ENCODE measurements at regions not wholly inside any gene's neighbourhood (a gene's known extent, or its start where the extent isn't known, plus 50 kb on each side); places are given as distances from the start of the nearest gene placed in this dataset.

DNA sequence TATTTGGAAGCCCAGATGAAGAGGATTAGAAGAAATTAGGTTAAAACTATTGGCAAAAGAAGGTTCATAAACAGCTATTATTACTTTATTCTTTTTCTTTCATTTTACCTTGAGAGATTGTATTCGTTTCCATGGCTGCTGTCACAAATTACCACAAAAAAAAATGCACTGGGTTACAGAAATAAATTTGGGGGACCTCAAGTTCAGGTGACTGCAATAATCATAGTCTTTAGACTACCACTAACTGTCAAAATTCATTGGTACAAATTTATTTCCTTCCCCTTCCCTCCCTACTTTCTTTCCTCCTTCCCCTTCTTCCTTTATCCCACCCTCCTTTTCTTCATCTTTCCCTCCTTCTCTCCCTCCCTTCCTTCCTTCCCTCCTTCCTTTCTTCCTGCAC is 217.8 kb upstream of the PIK3C3 start:
- DNase-seq (ENCODE audit: low spot score), result no peak
- ATAC-seq (ENCODE audit: insufficient number of reproducible peaks, low FRiP score, low read depth), result no peak
- no peaks in the 10 kb centered on the region for H3K27me3 ChIP-seq (replicated peaks; ENCODE audit: insufficient read depth)
- no peak for TF ChIP-seq CTCF (IDR thresholded peaks at IDR 0.05)
- no peak overlapping the region for H3K4me3 ChIP-seq
- H3K36me3 ChIP-seq, result no peaks in the 10 kb centered on the region
- H3K4me1 ChIP-seq (ENCODE audit: control insufficient read depth in 1 of 2, low read depth in 2 of 2), result no peaks in the 10 kb centered on the region
- H3K27ac ChIP-seq, result no peak overlapping the region
- H3K9me3 ChIP-seq, result no peaks in the 10 kb centered on the region

- H3K36me3 ChIP-seq, result no peaks in the 10 kb centered on the region
- H3K9me3 ChIP-seq, result no peaks in the 10 kb centered on the region
- no peaks in the 10 kb centered on the region for H3K4me1 ChIP-seq (ENCODE audit: control insufficient read depth in 1 of 2, low read depth in 2 of 2)
- H3K4me3 ChIP-seq, result no peak overlapping the region
- H3K27ac ChIP-seq, result no peak overlapping the region
- TF ChIP-seq CTCF (IDR thresholded peaks at IDR 0.05), result no peak
- no peaks in the 10 kb centered on the region for H3K27me3 ChIP-seq (replicated peaks; ENCODE audit: insufficient read depth)
- DNase-seq (ENCODE audit: low spot score), result no peak
- ATAC-seq (ENCODE audit: insufficient number of reproducible peaks, low FRiP score, low read depth), result no peak
Measured at GRCh38 chr18:41734917-41735316, 220.1 kb upstream of the PIK3C3 start.

- H3K4me3 ChIP-seq, result no peak overlapping the region
- TF ChIP-seq CTCF (IDR thresholded peaks at IDR 0.05), result no peak
- ATAC-seq (ENCODE audit: insufficient number of reproducible peaks, low FRiP score, low read depth), result no peak
- DNase-seq (ENCODE audit: low spot score), result no peak
- no peaks in the 10 kb centered on the region for H3K9me3 ChIP-seq
- no peaks in the 10 kb centered on the region for H3K36me3 ChIP-seq
- no peaks in the 10 kb centered on the region for H3K4me1 ChIP-seq (ENCODE audit: control insufficient read depth in 1 of 2, low read depth in 2 of 2)
- H3K27ac ChIP-seq, result no peak overlapping the region
- no peaks in the 10 kb centered on the region for H3K27me3 ChIP-seq (replicated peaks; ENCODE audit: insufficient read depth)
Measured at GRCh38 chr18:41732356-41732755, 222.7 kb upstream of the PIK3C3 start.

- Histone ChIP-seq H3K4me1 (ENCODE audit: control insufficient read depth in 1 of 2, low read depth in 2 of 2) (no peaks in the 10 kb centered on the region), H3K9me3 (no peaks in the 10 kb centered on the region), H3K4me3 (no peak overlapping the region), H3K27me3 (replicated peaks; ENCODE audit: insufficient read depth) (no peaks in the 10 kb centered on the region), H3K27ac (no peak overlapping the region), H3K36me3 (no peaks in the 10 kb centered on the region)
- no peak for DNase-seq (ENCODE audit: low spot score)
- TF ChIP-seq CTCF (IDR thresholded peaks at IDR 0.05), result no peak
- no peak for ATAC-seq (ENCODE audit: insufficient number of reproducible peaks, low FRiP score, low read depth)
Measured at GRCh38 chr18:41731884-41732283, 223.2 kb upstream of the PIK3C3 start.

GRCh38 chr18:41724195-41724594 is 230.8 kb upstream of the PIK3C3 start:
- no peaks in the 10 kb centered on the region for H3K36me3 ChIP-seq
- no peak overlapping the region for H3K27ac ChIP-seq
- H3K4me3 ChIP-seq, result no peak overlapping the region
- no peak for TF ChIP-seq CTCF (IDR thresholded peaks at IDR 0.05)
- DNase-seq (ENCODE audit: low spot score) (no peak), ATAC-seq (ENCODE audit: insufficient number of reproducible peaks, low FRiP score, low read depth) (no peak)
- H3K4me1 ChIP-seq (ENCODE audit: control insufficient read depth in 1 of 2, low read depth in 2 of 2), result no peaks in the 10 kb centered on the region
- no peaks in the 10 kb centered on the region for H3K27me3 ChIP-seq (replicated peaks; ENCODE audit: insufficient read depth)
- H3K9me3 ChIP-seq, result no peaks in the 10 kb centered on the region
